AG04449 (cell line): ENCODE measurements at regions not wholly inside any gene's neighbourhood (a gene's known extent, or its start where the extent isn't known, plus 50 kb on each side); places are given as distances from the start of the nearest gene placed in this dataset.
A peak's percentile ranks its signal among the peaks of the same experiment; 100 is the strongest.

Experiments
- CTCF ChIA-PET: fragments of 350-600 bp; formaldehyde crosslinking; extraction: SDS; loops from one replicate; lab custom pipeline; 2021; ENCODE audit warnings: antibody characterized with exemption; lab: Yijun Ruan, JAX
- POLR2A ChIA-PET: fragments of 400-600, 350-600 bp; formaldehyde crosslinking; extraction: SDS; loops from one replicate; lab custom pipeline; 2020; ENCODE audit warnings: antibody characterized with exemption, inconsistent platforms; lab: Yijun Ruan, JAX
- DNase-seq: peaks from one replicate; pipeline ENCODE4 v3.0.0-alpha.2; 2010; ENCODE audit warnings: low read depth, low spot score
- H3K4me3 ChIP-seq: 2 replicates; pipeline ENCODE4 v1.5.1; 2011; ENCODE audit warnings: low read depth, mild to moderate bottlenecking, control low read depth, low read length
- CTCF ChIP-seq: IDR thresholded peaks from one replicate; pipeline ENCODE4 v1.5.1; 2011; ENCODE audit warnings: mild to moderate bottlenecking, moderate library complexity, low read length, control low read depth, inconsistent platforms; ENCODE audit not compliant: insufficient read depth; ENCODE audit errors: missing control alignments

- no peak overlapping the region for H3K4me3 ChIP-seq
- ChIA-PET CTCF (interaction anchor here (1.7 kb wide), 1 partner anchor 129 kb away, joined by 5 read pairs; no protein-coding TSS in a partner anchor), POLR2A (no interaction called here)
- TF ChIP-seq CTCF = no peak
- no peak for DNase-seq
Observed at GRCh38 chr10:43818687-43819086, 170.0 kb upstream of the ZNF32 start.

GRCh38 chr10:43817368-43817767 is 168.7 kb upstream of the ZNF32 start:
- ChIA-PET POLR2A (interaction anchor here (0.8 to 1.9 kb wide), 4 partner anchors 8 to 50 kb away, joined by 3 to 7 read pairs (median 6); no protein-coding TSS in a partner anchor), CTCF (interaction anchor here (1.8 kb wide), 1 partner anchor 9 kb away, joined by 4 read pairs; no protein-coding TSS in a partner anchor)
- DNase-seq = peak; percentile 77
- TF ChIP-seq CTCF = no peak
- no peak overlapping the region for H3K4me3 ChIP-seq

- POLR2A ChIA-PET = interaction anchor here (0.6 to 1.9 kb wide), 5 partner anchors 8 to 477 kb away, joined by 3 to 7 read pairs (median 5); no protein-coding TSS in a partner anchor
- peak; percentile 93 for DNase-seq
- CTCF ChIA-PET = interaction anchor here (1.8 kb wide), 1 partner anchor 9 kb away, joined by 4 read pairs; no protein-coding TSS in a partner anchor
- TF ChIP-seq CTCF = no peak
- H3K4me3 ChIP-seq = no peak overlapping the region; the same call in 1 of the 2 replicates
Observed at GRCh38 chr10:43816351-43817321, 168.0 kb upstream of the ZNF32 start.

- no peak for DNase-seq
- TF ChIP-seq CTCF = no peak
- ChIA-PET CTCF (no interaction called here), POLR2A (no interaction called here)
- no peak overlapping the region for H3K4me3 ChIP-seq
Observed at GRCh38 chr10:43815181-43815885, 166.7 kb upstream of the ZNF32 start.

- POLR2A ChIA-PET = no interaction called here
- H3K4me3 ChIP-seq = no peak overlapping the region
- CTCF ChIA-PET = no interaction called here
- TF ChIP-seq CTCF = no peak
- no peak for DNase-seq
Observed at GRCh38 chr10:43814663-43815062, 166.0 kb upstream of the ZNF32 start.
